HG02943 (cell line): ENCODE measurements at regions not wholly inside any gene's neighbourhood (a gene's known extent, or its start where the extent isn't known, plus 50 kb on each side); places are given as distances from the start of the nearest gene placed in this dataset.
"Not testable (repeated sequence)": the region's sequence is repeated elsewhere in the genome, so short reads cannot be mapped to it uniquely, and the experiment has no call there.

ENCODE experiments used
- ATAC-seq: cut with Tn5 transposase; IDR thresholded peaks from one replicate; pipeline ENCODE4 v1.9.1; 2021; ENCODE audit warnings: mild to moderate bottlenecking, low read depth, moderate library complexity; ENCODE audit not compliant: unreplicated experiment

DNA sequence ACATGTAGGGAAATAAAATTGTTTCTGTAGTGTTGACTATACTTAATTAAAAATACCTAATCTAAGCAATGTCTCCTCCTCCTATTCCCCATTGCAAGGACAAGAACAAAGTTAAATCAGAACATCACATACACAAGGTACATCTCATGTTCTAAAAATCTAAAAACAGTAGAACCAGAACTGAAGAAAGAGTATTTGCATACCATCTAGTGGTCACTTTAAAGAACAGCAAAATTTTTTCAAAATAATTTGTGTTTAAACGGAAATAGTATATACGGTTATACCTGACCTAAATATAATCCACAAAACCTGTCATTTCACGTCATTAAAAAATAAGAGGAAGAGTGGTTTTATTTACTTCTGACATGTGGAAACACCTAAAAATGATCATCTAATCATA lies 294.3 kb upstream of the KCNH7 start:
- ATAC-seq, result no peak

DNA sequence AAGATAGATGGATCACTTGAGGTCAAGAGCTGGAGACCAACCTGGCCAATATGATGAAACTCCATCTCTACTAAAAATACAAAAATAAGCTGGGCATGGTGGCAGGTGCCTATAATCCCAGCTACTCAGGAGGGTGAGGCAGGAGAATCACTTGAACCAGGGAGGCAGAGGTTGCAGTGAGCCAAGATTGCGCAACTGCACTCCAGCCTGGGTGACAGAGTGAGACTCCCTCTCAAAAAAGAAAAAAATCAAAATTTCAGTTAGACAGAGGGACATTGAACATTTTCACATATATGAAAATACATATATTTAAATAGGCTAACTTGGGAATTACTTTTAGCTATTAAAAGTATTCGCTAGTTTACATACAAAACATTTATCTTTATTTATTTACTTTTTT lies 293.6 kb upstream of the KCNH7 start:
- not testable (repeated sequence) for ATAC-seq

DNA sequence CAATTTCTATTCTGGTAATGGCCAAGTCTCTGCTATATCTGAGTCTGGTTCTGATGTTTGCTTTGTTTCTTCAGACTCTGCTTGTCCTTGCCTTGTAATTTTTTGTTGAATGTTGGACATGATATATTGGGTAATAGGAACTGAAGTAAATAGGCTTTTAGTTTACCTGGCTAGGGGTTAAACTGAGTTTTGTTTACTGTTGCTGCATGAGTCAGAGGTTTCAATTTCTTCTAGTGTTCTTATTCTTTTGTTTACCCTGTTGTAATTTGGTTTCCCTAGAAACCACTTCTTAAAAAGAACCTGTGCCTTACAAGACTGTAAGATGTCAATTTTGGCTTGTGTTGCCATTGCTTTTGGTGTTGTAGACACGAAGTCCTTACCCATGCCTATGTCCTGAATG lies 285.0 kb upstream of the KCNH7 start:
- no peak for ATAC-seq

DNA sequence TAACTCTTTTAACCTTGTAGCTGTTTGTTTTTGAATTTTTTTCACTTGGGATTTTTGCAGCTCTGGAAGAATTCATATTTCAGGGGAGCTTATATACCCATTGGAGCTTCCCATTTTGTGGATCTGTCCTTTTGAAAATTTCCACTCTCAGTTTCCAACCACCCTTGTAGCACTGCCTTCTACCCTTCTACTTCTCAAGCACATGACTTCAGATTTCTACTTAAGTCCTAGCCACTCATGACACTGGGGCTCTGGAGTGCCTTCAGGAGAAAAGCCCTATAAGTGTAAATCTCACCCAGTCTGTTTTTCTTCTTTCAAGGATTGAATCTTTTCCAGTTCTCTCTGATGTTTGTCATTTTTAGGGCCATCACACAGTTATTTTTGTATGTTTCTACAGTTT lies 283.7 kb upstream of the KCNH7 start:
- ATAC-seq, result no peak

DNA sequence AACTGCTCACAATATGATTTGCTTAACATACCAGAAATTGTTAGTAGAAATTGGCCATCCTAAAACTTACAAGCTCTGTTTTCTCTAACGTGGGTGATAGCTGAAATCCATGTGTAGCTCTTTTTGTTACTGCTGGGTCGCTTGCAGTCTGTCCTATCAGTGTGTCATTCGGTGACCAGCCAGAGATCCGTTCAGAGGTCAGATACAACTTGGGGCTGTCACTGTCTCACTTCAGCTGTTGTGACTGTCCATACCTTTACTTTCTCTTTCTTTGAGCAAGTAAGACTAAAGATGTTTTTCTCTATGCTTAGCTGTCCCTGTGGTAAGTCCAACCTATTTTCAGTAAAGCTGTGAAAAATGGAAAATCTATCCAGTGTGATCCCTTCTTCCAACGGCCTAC lies 282.9 kb upstream of the KCNH7 start:
- no peak for ATAC-seq

DNA sequence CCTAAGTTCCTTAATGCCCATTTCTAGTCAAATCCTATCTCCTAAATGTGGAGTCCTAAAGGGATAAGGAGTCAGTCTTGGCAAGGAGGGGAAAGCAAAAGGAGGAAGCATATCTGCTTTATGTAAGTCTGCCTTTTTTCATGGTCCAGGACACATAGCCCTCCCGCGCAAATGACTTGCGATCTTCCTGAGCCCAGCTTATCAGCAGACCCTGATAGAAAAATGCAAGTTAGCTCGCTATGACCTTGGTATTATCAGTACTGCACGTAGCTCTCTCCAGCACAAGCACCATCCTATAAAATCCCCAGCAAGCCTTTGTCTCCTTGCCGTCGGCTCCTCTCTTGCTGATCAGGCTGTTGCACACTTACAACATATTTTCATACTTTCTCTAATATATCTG lies 281.4 kb upstream of the KCNH7 start:
- no peak for ATAC-seq

DNA sequence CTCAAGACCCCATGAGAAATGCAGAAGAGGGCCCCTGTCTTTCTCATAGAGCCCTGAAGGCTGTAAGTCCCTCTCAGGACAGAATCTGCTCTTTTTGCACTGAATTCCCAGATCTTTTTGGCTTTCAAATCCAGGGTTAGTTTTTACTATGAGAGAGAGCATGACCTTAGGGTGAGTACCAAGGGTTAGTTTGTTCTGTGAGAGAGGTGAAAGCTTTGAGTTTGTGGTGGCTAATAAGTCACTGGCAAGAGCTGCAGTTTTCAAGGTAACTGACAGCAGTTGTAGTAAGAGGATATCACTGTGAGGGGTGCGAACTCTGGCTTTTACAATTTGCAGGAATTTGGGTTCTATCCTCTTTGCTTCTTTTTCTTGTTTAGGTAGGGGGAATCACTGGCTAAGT lies 248.4 kb upstream of the KCNH7 start:
- ATAC-seq, result no peak

DNA sequence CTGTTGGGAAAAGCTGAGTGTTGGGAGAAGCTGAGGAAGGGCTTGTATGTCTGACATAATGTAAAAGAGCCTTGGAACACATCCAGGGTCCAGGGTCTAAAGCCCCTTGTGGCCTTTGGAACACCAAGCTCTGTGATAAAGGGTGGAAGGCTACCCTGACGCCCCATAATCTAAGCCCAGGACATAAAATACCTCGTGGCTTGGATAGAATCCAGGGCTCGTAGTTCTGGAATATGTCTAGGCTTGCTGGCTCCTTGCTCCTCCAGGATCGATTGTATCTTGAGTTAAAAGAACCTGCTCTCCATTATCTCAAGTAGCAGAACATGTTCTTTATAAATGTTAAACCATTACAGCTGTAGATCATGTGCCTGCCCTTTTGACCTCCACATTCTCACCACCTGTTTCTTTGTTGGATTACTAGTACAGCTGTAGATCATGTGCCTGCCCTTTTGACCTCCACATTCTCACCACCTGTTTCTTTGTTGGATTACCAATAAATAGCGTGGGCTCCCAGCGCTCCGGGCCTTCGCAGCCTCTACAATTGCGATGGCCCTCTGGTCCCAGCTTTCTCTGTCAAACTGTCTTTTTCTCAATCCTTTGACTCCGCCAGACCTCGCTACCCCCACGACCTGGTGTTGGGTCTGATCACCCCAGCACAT lies 246.9 kb upstream of the KCNH7 start:
- ATAC-seq, result not testable (repeated sequence)

DNA sequence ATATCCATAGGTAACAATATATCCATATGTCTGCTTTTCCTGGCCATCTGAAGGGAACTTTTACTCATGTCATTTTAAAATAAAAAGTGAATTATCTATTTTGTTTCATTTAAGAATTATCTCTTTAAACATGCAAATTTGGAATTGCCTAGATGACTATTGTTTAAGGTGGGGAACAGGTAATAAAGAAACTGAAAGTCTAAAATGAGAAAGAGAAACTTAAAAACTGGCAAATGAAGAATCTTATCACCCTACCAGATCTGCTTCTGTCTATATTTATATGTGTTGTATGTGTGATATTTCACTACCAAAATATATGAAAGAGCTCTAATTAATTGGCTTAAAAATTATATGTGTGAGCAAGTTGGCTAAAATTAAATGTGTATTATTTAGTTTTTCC lies 243.2 kb upstream of the KCNH7 start:
- no peak for ATAC-seq

DNA sequence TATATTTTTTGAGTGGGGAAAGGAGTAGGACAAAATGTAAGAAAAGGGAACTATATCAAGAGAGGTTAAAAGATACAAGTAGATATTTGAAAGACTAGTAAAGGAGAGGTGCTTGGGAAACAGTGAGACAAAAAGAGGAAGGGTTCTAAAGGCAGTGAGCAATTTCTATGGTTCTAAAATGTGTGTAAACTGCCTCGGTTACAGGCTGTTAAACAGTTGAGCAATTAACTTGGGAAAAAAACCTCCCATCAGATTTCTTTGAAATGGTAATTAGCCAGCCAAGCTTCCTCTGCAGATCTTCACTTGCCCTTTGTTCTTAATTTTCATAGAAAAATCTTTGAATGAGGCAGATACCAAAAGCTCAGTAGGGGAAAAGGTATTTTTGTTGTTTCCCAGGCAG lies 238.7 kb upstream of the KCNH7 start:
- no peak for ATAC-seq

DNA sequence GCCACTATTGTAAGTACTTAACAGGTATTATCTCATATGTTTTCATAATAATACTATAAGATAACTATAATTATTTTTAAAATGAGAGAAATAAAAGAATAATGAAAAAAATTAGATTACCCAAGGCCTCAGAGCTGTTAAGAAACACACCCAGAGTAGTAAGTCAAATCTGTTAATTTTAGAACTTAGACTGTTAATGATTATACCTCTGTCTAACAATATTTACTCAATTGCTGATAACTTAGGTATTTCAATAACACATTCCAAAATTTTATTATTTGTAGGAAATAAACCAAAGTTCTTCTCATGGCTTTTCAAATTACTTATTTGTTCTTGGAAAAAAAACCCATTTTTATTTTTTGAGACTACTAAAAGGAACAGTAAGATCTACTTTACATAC lies 227.5 kb upstream of the KCNH7 start:
- no peak for ATAC-seq

DNA sequence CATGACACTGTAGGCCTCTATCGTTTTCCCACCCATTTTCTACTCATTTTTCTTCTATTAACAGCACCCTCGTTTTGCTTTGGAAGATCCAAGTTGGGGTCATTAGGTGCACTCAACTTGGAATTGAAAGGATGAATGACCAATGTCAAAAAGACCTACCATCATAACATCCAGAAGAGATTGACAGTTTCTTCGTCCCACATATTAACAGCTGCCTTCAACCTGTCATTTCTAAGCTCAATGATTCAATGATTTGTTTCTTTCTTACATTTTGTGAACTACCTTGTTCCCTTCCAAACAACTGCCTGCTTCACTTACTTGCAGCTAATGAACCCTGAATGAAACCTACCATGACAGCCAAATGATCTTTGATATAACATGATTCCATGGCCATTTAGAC lies 224.0 kb upstream of the KCNH7 start:
- ATAC-seq, result no peak

DNA sequence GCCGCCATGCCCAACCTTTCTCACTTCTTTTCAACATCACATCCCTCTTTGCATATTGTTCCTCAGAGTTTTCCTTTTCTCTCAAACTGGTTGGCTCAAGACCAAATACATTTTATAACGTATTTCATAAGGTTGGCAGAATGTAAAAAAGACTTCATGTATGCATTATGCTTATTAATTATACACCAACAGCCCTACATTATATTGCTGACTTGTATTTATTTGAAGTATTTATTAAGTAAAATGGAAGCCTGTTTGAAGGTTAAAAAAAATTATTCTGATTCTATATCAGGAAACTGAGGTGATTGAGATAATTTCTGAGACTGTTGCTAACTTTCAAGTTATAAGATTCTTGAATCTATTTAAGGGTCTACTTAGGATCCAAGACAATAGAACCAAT lies 208.0 kb upstream of the KCNH7 start:
- no peak for ATAC-seq

DNA sequence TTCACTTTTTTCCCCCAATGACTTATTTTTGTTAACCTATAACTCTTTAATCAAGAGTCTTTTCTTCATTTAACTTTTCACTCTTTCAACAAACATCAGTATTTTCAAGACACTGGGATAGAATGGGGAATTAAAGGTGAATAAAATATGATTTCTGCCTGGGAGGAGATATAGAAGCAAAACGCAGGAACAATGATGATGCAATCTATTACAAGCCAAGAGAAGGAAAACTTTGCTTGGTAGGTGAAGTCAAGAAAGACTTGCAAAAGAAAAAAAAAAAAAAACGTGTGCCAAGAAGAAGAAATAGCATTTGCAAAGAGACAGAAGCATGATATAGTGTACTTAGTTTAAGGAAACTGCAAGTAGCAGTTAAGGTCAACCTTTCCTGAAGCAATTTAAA lies 207.3 kb upstream of the KCNH7 start:
- no peak for ATAC-seq

DNA sequence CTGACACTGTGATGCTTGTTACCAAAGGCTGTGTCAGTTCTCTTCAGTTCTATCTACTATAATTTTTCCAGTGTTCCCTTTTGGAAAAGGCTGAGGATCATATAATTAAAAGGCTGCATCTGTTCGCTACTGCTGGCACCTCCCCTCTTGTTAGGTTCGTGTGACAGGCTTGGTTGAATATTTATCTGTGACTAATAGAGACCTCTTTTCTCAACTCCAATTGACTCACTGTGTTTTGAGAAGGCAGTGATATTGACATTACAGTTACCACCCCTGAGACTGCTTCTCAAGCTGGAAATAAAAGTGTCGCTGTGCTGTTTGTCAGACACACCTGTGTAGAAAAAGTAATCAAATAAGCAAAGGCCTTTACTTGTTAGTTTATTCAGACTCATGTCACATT lies 205.5 kb upstream of the KCNH7 start:
- ATAC-seq, result no peak

DNA sequence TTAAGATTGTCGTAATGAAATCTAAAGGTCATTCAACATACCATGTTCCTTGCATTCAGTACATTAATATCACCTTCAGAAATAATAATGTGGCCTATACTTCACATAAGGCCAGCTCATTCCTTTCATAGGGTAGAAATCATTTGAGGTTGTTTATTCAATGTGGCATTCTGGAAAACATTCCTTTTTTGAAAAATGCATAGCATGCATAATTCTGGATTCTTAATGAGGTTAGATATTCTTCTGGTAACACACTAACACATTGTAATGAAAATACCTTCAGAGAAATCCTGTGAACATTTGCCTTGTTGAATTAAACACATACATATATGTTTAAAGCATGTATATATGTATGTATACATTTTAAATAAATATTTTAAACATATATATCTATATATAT lies 204.6 kb upstream of the KCNH7 start:
- no peak for ATAC-seq

DNA sequence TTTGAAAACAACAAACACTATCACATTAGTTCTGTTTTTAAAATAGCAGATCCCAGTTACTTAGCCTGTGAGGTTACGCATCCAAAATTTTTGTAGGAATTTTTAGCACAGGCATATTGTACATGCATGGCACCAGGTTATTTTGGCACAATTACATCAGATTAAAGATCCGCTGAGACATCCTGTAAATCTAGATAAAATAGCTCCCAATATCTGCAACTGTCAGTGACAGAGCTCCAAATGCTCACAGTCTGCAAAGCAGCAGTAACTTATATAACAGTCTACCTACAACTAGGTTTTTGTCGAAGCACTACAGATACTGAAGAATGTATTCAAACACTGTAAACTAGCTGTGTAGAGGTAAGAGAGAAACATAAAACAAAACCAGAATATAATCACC lies 200.7 kb upstream of the KCNH7 start:
- ATAC-seq, result no peak

DNA sequence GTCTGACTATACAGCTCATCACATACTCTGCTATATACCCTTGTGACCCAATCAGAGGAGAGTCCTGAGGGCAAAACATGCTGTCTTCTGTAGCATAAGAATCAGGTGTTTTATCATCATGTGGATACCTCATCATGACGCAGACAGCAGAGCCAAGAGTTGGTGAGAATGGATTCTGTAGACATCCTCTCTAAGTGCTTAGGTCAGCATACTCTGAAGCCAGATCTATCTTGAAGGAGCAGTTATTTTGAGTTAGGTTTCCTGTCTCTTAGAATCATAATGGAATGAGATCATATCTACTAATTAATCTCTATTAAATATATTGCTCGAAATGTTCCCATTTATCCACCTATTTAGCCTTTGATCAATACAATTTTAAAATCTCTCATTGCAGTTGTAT lies 190.2 kb upstream of the KCNH7 start:
- ATAC-seq, result no peak

DNA sequence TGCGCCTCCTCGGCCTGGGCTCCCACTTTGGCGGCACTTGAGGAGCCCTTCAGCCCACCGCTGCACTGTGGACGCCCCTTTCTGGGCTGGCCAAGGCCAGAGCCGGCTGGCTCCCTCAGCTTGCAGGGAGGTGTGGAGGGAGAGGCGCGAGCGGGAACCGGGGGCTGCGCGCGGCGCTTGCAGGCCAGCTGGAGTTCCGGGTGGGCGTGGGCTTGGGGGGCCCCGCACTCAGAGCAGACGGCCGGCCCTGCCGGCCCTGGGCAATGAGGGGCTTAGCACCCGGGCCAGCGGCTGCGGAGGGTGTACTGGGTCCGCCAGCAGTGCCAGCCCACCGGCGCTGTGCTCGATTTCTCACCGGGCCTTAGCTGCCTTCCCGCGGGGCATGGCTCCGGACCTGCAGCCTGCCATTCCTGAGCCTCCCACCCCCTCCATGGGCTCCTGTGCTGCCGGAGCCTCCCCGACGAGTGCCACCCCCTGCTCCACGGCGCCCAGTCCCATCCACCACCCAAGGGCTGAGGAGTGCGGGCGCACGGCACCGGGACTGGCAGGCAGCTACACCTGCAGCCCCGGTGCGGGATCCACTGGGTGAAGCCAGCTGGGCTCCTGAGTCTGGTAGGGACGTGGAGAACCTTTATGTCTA lies 187.7 kb upstream of the KCNH7 start:
- ATAC-seq, result not testable (repeated sequence)

DNA sequence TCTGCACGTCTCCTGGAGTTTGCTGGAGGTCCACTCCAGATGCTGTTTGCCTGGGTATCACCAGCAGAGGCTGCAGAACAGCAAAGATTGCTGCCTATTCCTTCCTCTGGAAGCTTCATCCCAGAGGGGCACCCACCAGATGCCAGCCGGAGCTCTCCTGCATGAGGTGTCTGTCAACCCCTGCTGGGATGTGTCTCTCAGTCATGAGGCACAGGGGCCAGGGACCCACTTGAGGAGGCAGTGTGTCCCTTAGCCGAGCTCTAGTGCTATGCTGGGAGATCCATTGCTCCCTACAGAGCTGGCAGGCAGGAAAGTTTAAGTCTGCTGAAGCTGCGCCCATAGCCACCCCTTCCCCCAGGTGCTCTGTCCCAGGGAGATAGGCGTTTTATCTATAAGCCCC lies 178.3 kb upstream of the KCNH7 start:
- not testable (repeated sequence) for ATAC-seq

DNA sequence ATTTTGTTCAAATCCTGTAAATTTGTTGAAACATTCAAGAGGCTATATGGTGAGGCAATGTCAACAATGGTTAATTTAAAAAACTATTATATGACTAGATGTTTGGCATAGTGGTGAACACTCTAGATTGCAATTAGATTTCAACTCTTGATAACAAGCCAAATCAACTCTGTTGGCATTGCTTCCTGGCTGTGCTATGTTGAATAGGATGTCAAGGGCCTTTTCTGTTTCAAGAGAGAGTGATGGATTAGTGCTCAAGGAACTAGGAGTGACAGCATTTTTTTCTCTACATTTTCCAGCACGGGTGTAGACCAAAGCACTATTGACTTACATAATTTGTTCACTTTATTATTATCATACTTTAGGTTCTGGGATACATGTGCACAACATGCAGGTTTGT lies 172.4 kb upstream of the KCNH7 start:
- no peak for ATAC-seq

DNA sequence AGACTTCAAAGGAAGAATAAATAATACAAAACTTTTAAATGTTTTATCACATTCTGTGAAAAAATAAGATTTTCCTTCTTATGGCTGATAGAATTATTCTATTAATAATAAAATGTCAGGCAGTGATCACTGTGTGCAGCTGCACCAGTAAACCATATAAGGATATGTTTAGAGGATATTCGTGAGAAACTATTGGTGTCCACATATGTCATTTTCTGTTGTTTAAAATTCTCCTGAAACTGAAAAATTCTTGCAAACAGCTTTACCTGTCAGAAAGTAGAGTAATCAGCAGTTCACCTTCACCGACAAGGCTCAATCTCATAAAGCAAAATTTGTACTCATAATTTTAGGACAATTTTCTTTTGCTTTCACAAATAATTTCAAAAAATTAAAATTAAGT lies 170.1 kb upstream of the KCNH7 start:
- no peak for ATAC-seq

DNA sequence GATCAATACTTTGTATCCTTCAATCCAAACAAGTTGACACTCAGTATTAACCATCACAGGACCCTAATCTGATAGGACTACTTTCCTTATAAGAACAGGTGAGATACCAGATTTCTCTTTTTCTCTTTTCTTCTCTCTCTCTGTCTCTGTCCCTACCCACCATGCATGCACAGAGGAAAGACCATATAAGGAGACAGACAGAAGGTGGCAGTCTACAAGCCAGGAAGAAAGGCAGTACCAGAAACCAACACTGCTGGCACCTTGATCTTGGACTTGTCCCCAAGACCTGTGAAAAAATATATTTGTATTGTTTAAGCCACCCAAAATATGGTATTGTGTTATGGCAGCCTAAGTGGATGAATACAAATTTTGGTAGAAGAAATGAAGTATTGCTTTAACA lies 156.2 kb upstream of the KCNH7 start:
- no peak for ATAC-seq
